HUES64 (cell line): ENCODE measurements at regions not wholly inside any gene's neighbourhood (a gene's known extent, or its start where the extent isn't known, plus 50 kb on each side); places are given as distances from the start of the nearest gene placed in this dataset.

Source experiments
- H3K27ac ChIP-seq: 2 replicates; pipeline ENCODE4 v1.7.0; 2013; ENCODE audit warnings: low read depth, low read length, inconsistent platforms
- H3K27me3 ChIP-seq: 2 replicates; pipeline ENCODE4 v1.6.1; 2013; ENCODE audit warnings: mild to moderate bottlenecking, low read length; ENCODE audit not compliant: insufficient read depth
- H3K36me3 ChIP-seq: 2 replicates; pipeline ENCODE4 v1.6.1; 2013; ENCODE audit warnings: mild to moderate bottlenecking, low read length; ENCODE audit not compliant: insufficient read depth
- H3K4me1 ChIP-seq: 2 replicates; pipeline ENCODE4 v1.6.1; 2013; ENCODE audit warnings: mild to moderate bottlenecking, low read length, moderate library complexity; ENCODE audit not compliant: insufficient read depth
- H3K4me3 ChIP-seq: 2 replicates; pipeline ENCODE4 v1.5.1; 2013; ENCODE audit warnings: mild to moderate bottlenecking, low read length, moderate library complexity
- H3K9ac ChIP-seq: 2 replicates; pipeline ENCODE4 v1.6.1; 2013; ENCODE audit warnings: mild to moderate bottlenecking, low read depth, low read length
- H3K9me3 ChIP-seq: 2 replicates; pipeline ENCODE4 v1.6.1; 2013; ENCODE audit warnings: low read depth, low read length; ENCODE audit not compliant: insufficient read depth
- WGBS: fragments of 150-250, 120-280 bp; methylation state at CpG from one replicate; pipeline ENCODE4 v1.1.7; 2013; ENCODE audit warnings: missing lambda C conversion rate; 5-methylcytosine and 5-hydroxymethylcytosine counted together

DNA sequence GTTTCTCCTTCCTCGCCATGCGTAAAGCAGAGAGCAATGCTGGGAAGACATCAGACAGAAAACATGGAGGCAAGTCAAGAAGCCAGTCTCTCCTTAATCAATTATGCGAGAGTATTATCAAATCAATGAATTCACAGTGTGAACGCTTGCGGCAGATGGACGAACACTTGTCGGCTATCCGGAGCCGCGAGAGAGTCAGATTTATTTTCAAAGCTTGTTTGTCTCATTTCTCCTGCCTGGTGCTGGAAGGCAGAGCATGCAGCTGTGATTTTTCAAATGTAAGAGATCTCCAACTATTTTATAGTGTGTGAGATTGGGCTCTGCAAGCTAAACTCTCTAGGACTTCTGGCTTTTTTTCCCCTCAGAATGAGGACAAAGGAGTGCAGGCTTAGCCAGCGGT, 252.3 kb downstream of the SNX10 start:
- no peaks in the 10 kb centered on the region for H3K36me3 ChIP-seq
- H3K27ac ChIP-seq, result no peak overlapping the region
- no peak overlapping the region for H3K9ac ChIP-seq
- no peaks in the 10 kb centered on the region for H3K9me3 ChIP-seq
- no peak overlapping the region for H3K4me3 ChIP-seq
- H3K27me3 ChIP-seq, result no peaks in the 10 kb centered on the region
- H3K4me1 ChIP-seq, result no peaks in the 10 kb centered on the region
- 93% methylated on average over 11 of the region's 11 CpGs for WGBS

DNA sequence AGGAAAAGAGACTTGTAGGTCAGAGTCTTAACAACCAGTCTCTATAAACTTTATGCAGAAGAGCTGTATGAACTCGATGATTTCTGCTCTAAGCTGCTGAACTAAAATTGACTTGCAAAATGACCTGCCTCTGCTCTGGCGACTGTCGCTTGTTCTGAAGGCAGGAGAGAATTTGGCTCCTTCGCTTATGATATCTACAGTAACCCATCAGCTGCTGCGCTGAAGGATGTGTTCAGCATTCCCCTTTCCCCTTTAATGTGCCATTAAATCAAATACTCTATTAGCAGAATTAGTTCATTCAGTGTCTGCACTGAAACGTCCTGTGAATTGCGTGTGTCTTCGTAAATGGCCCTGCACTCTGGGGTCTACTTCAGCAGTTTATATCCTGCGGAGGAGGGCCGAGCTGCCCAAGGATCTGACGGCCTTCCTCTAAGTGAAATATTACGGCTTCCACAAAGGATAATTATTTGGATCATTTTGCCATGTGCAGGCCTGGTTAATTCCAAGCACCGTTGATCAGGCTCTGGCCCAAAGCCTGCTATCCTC, 254.9 kb downstream of the SNX10 start:
- no peak overlapping the region for H3K27ac ChIP-seq
- H3K4me1 ChIP-seq, result no peaks in the 10 kb centered on the region
- WGBS, result 94% methylated on average over 13 of the region's 13 CpGs
- H3K27me3 ChIP-seq, result no peaks in the 10 kb centered on the region
- no peaks in the 10 kb centered on the region for H3K9me3 ChIP-seq
- no peaks in the 10 kb centered on the region for H3K36me3 ChIP-seq
- no peak overlapping the region for H3K9ac ChIP-seq
- H3K4me3 ChIP-seq, result no peak overlapping the region

DNA sequence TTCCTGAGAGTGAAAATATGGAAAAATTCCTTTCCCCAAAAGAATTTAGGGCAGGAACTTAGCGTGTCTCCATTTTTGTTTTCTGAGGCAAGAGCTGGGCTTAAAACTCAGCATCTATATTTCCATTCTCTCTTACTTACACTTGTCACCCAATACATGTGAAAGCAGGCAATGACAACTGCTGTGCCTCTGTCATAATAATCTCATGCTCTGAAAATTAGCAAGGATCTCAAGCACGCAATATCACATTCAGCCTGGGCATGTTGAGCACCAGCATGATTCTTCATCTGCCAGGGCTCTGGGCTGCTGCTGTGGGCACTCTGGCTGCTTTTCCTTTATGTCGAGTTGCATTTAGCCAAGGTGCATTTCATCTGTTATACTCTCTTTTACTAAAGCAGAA, 255.5 kb downstream of the SNX10 start:
- Histone ChIP-seq H3K4me1 (no peaks in the 10 kb centered on the region), H3K9me3 (no peaks in the 10 kb centered on the region), H3K27me3 (no peaks in the 10 kb centered on the region), H3K4me3 (no peak overlapping the region), H3K9ac (no peak overlapping the region), H3K36me3 (no peaks in the 10 kb centered on the region), H3K27ac (no peak overlapping the region)
- WGBS, result 94% methylated on average over 3 of the region's 3 CpGs

DNA sequence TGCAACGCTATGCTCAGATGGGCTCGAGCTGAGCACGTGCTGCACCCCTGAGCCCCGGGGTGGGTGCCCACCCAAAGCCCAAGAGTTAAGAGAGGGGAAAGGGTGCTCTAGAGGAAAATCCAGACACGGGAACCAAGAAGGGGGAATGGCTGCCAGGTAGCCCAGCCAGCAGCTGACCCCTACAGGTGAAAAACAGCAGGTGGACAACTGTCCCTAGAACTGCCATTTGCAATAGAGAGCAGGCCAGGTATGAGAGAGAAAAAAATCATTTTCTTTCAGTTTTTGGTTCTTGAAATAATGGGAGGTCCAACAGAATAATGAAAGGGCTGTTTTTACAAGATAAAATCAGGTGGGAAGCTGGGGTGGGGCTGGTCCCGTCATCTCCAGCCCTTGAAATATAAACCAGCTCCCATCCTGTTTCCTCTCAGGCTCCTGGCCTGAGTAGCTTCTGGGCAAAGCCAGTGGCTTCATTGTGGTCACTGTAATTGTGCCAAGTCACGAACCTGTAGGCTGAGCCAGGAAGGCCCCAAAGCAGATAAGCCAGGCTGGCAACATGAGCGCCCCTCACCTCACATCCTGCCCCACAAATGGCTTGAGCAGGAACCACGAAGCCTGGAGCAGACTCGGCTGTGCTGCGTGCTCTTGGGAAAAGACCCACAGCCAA, 257.8 kb downstream of the SNX10 start:
- H3K9me3 ChIP-seq, result no peaks in the 10 kb centered on the region
- no peak overlapping the region for H3K27ac ChIP-seq
- no peak overlapping the region for H3K4me3 ChIP-seq
- H3K36me3 ChIP-seq, result no peaks in the 10 kb centered on the region
- no peaks in the 10 kb centered on the region for H3K27me3 ChIP-seq
- 95% methylated on average over 11 of the region's 11 CpGs for WGBS
- H3K9ac ChIP-seq, result no peak overlapping the region
- no peaks in the 10 kb centered on the region for H3K4me1 ChIP-seq

DNA sequence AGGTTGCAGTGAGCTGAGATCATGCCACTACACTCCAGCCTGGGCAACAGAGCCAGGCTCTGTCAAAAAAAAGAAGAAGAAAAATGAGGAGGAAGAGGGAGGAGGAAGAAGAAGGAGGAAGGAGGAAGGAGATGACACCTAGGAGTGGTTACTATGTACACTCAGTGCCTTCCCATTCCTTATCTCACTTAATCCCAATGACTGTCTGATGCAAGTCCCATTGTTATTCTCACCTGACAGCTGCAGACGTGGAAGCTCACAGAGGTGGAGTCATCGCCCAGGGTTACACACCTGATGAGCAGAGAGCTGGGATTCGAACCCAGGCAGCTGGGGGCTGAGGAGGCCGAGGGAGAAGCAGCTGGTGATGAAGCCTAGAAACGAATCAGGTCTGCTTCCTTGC, 258.8 kb downstream of the SNX10 start:
- H3K9ac ChIP-seq, result no peak overlapping the region
- no peak overlapping the region for H3K27ac ChIP-seq
- H3K4me1 ChIP-seq, result no peaks in the 10 kb centered on the region
- no peaks in the 10 kb centered on the region for H3K27me3 ChIP-seq
- H3K36me3 ChIP-seq, result no peaks in the 10 kb centered on the region
- H3K4me3 ChIP-seq, result no peak overlapping the region
- 82% methylated on average over 5 of the region's 5 CpGs for WGBS
- H3K9me3 ChIP-seq, result no peaks in the 10 kb centered on the region

DNA sequence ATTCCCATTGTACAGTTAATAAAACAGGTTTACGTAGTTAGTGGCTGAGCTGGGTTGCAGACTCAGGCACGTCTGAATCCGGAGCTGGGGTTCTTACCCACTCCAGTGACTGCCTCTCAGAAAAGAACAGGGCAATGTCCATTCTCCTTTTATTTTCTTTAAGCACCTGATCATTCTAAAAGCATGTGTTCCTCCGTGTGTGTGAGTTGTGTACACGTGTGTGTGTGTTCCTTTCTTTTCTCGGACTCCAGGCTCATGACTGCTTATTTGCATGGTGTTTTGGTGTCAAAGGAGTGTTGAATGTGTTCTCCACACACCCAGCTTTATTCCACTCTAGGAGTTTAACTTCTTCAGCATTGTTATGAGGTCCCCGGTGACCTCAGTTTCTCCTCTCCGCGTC, 260.1 kb downstream of the SNX10 start:
- Histone ChIP-seq H3K9ac (no peak overlapping the region), H3K4me1 (no peaks in the 10 kb centered on the region), H3K4me3 (no peak overlapping the region), H3K9me3 (no peaks in the 10 kb centered on the region), H3K27ac (no peak overlapping the region), H3K27me3 (no peaks in the 10 kb centered on the region), H3K36me3 (no peaks in the 10 kb centered on the region)
- WGBS, result 98% methylated on average over 9 of the region's 9 CpGs

DNA sequence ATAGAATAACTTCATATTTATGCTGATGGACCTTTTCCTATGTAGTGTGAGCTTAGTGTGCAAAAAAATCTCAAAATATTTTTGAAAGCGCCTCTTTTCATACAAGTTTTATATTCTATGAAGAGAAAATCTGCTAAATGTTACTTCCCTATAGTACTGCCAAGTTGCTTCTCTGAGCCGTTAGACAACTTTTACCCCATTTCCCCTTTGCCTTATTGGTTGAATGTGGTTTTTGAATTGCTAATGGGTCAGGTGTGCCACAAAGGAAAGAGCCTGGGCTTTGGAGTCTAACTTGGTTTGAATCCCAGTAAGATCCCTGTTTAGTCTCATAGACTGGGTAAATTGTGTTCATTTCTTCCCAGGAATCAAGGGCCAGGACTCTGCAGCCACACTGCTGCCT, 261.5 kb downstream of the SNX10 start:
- Histone ChIP-seq H3K27ac (no peak overlapping the region), H3K4me3 (no peak overlapping the region), H3K36me3 (no peaks in the 10 kb centered on the region), H3K27me3 (no peaks in the 10 kb centered on the region), H3K4me1 (no peaks in the 10 kb centered on the region), H3K9me3 (no peaks in the 10 kb centered on the region), H3K9ac (no peak overlapping the region)
- no CpG with 5 or more reads among the region's 2 CpGs for WGBS

DNA sequence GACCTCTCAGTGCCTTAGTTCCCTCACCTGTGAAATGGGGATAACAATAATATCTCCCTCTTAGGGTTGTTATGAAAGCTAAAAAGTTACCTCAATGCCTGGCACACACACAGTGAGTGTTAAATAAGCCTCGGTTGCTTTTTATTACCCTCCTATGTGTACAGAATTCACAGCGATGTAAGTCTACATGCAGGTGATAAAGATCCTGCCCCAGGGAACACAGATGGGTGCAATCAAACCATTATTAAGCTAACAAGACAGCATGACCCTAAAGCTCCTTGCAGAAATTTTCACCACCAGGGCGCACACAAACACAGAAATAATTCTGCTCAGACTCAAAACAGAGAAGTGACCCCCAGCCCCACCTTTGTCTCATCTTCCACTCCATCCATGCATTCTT, 261.9 kb downstream of the SNX10 start:
- H3K9ac ChIP-seq, result no peak overlapping the region
- H3K4me1 ChIP-seq, result no peaks in the 10 kb centered on the region
- H3K27me3 ChIP-seq, result no peaks in the 10 kb centered on the region
- no peaks in the 10 kb centered on the region for H3K36me3 ChIP-seq
- no peak overlapping the region for H3K27ac ChIP-seq
- no peak overlapping the region for H3K4me3 ChIP-seq
- WGBS, result 94% methylated on average over 3 of the region's 3 CpGs
- no peaks in the 10 kb centered on the region for H3K9me3 ChIP-seq

DNA sequence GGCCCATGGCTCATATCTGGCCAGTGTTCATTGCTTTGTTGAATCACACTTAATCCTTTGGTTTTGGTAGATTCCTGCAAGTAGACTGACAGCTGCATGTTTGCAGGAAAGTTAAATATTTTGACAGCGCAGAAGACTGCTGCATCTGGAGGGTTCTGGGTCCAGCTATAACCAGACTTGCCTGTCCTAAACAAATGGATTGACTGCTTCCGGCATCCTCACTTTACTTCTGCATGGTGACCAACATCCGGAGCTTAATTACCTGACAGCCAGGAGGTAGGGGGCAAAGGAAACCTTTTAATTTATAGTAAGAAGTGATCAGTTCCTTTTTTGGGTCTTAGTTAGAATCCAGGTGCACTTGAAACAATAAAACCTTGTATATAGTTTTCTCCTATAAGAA, 263.3 kb downstream of the SNX10 start:
- WGBS, result over 99% methylated on average over 3 of the region's 3 CpGs
- Histone ChIP-seq H3K9me3 (no peaks in the 10 kb centered on the region), H3K4me1 (no peaks in the 10 kb centered on the region), H3K4me3 (no peak overlapping the region), H3K36me3 (no peaks in the 10 kb centered on the region), H3K27me3 (no peaks in the 10 kb centered on the region), H3K9ac (no peak overlapping the region), H3K27ac (no peak overlapping the region)

DNA sequence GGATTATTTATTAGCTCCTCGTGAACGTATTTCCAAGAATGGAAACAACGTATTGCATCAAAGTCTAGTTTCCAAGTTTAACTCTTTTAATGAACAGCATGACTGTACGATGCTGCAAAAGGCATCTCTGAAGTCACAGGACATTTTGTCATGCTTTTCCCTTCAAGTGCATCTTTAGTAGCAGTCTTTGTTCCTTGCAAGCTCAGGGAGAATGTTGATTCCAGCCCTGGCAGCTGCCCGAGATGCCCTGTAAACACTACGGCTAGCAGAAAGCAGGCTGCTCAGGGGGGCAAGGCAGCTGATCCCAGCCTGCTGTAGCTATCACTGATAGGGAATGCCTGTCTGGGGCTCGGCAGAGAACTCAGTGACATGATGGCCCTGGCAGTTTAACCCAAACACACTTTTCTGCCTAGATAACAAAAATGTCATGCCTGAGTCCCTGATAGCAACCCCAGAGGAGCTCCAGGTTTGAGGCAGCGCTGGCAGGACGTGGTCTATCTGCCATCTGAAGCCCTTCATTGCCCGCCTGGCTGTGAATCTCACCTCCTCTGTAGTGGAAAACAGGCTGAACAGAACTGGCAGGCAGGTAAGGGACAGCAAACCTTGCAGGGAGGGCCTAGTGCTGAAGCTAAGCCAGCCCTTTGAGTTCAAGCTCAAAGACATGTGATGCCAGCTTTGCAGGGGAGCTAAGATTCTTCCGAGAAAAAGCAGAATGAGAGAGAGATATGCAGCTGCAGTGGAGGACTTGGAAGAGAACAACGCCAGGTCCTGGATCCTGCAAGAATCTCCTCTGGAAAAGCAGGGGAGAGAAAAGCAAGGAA, 264.6 kb downstream of the SNX10 start:
- H3K36me3 ChIP-seq, result no peaks in the 10 kb centered on the region
- H3K9ac ChIP-seq, result no peak overlapping the region
- H3K27ac ChIP-seq, result no peak overlapping the region
- H3K27me3 ChIP-seq, result no peaks in the 10 kb centered on the region
- no peaks in the 10 kb centered on the region for H3K4me1 ChIP-seq
- H3K4me3 ChIP-seq, result no peak overlapping the region
- no peaks in the 10 kb centered on the region for H3K9me3 ChIP-seq
- WGBS, result 77% methylated on average over 12 of the region's 12 CpGs

DNA sequence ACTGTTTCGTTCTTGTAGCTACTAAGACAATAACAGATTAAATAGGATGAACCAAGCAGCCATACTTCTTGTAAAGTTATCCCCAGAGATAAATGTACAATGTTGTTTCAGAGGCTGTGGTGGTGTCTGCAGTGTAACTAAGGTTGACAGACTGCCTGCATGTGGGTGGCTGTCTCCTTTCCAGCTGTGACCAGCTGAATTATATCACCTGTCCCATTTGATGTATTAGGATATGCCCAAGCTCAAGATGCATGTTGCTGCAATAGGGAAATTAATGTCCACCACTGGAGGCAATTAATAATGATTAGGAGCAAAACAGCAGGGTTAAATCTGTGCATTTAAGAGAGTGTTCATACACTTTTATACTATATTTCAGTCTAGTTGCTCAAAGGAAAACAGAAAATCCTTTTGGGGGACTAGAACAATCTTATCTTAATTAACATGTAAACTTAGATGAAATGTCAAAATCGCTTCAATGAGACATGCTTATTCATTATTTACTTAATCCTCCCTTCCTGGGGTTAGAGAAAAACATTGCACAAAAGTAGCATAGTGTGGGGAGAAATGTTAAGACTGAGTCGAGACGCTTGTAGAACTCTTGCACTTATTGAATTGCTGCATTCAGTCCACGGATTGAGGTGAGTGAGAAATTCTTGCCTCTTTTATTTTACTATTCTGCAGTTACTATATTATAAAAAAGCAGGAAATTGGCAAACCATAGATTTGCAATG, 269.0 kb downstream of the SNX10 start:
- WGBS, result 86% methylated on average over 2 of the region's 5 CpGs
- no peaks in the 10 kb centered on the region for H3K27me3 ChIP-seq
- no peak overlapping the region for H3K27ac ChIP-seq
- H3K36me3 ChIP-seq, result no peaks in the 10 kb centered on the region
- no peak overlapping the region for H3K9ac ChIP-seq
- no peaks in the 10 kb centered on the region for H3K9me3 ChIP-seq
- no peak overlapping the region for H3K4me3 ChIP-seq
- H3K4me1 ChIP-seq, result no peaks in the 10 kb centered on the region
